Fibroblast of lung (primary cell): ENCODE measurements at regions not wholly inside any gene's neighbourhood (a gene's known extent, or its start where the extent isn't known, plus 50 kb on each side); places are given as distances from the start of the nearest gene placed in this dataset.

Experiments used
- CTCF ChIP-seq, 2 donors: IDR thresholded peaks in 1 of 2; conservative IDR thresholded peaks in 1 of 2; 1 replicate in 1 of 2; 2 replicates in 1 of 2; pipeline ENCODE4 v1.5.1; 2011 to 2012; ENCODE audit warnings: low read length in 2 of 2, control low read depth in 1 of 2, inconsistent platforms in 1 of 2, low read depth in 1 of 2, mild to moderate bottlenecking in 1 of 2
- EZH2 ChIP-seq: IDR thresholded peaks from 2 replicates; pipeline ENCODE4 v1.5.1; 2012; ENCODE audit warnings: low read length, control low read depth, mild to moderate bottlenecking; ENCODE audit errors: missing control alignments

- TF ChIP-seq EZH2 (no peak), CTCF (conservative IDR thresholded peaks at IDR 0.05 in 1 of 2, IDR thresholded peaks at IDR 0.05 in 1 of 2; ENCODE audit: low read depth in 1 of 2, low read length in 2 of 2) (no peak)
These were observed 342.1 kb downstream of the SLC4A3 start for GRCh38 chr2:219969508-219969907.
